Sigmoid colon (tissue), 4 donors: ENCODE measurements at regions not wholly inside any gene's neighbourhood (a gene's known extent, or its start where the extent isn't known, plus 50 kb on each side); places are given as distances from the start of the nearest gene placed in this dataset.

Source experiments
- CTCF ChIP-seq, 4 experiments: fragments of 450-650 bp in 3 of 4; fragments of 200-600 bp in 1 of 4; IDR thresholded peaks; one replicate each; pipeline ENCODE4 v1.5.1; 2016 to 2019; ENCODE audit warnings: antibody characterized with exemption in 4 of 4, mild to moderate bottlenecking in 3 of 4, moderate library complexity in 2 of 4
- EP300 ChIP-seq, 4 donors: sonication (generic); formaldehyde crosslinking; IDR thresholded peaks; one replicate each; pipeline ENCODE4 v1.6.1; 2017; ENCODE audit warnings: antibody characterized with exemption in 4 of 4
- POLR2A ChIP-seq, 2 donors: fragments of 450-650 bp; IDR thresholded peaks; one replicate each; pipeline ENCODE4 v1.6.1; 2016; ENCODE audit warnings: antibody characterized with exemption in 2 of 2, mild to moderate bottlenecking in 2 of 2, moderate library complexity in 2 of 2

- TF ChIP-seq CTCF (IDR thresholded peaks at IDR 0.05) (no peak), POLR2A (IDR thresholded peaks at IDR 0.05) (no peak), EP300 (IDR thresholded peaks at IDR 0.05) (no peak)
Measured at GRCh38 chr4:170198747-170199146, 109.0 kb upstream of the AADAT start.
